ENCODE measurements at regions not wholly inside any gene's neighbourhood (a gene's known extent, or its start where the extent isn't known, plus 50 kb on each side); places are given as distances from the start of the nearest gene placed in this dataset.
"Not testable (repeated sequence)": the region's sequence is repeated elsewhere in the genome, so short reads cannot be mapped to it uniquely, and the experiment has no call there.

DNA sequence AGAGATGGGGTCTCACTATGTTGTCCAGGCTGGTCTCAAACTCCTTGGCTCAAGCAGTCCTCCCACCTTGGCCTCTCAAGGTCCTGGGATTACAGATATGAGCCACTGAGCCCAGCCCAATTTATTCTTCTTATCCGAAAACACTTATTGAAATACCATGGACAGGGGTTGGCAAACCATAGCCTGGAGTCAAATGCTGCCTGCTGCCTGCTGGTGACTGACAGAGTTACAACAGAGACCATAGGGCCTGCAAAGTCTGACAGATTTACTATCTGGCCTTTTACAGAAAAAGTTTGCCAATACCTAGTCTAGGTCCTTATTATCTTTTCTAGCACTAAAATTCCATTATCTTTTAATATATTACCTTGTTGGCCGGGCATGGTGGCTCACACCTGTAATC, 87.1 kb upstream of the ZNF281 start:
- peak in 1 of 2 donors; percentile 26 for DNase-seq (ENCODE audit: low read depth in 2 of 2)

- no peak for DNase-seq (ENCODE audit: low read depth in 2 of 2)
Measured at GRCh38 chr1:200495901-200496300, 86.1 kb upstream of the ZNF281 start.

GRCh38 chr1:200493344-200493743, 83.5 kb upstream of the ZNF281 start:
- no peak for DNase-seq (ENCODE audit: low read depth in 2 of 2)

DNA sequence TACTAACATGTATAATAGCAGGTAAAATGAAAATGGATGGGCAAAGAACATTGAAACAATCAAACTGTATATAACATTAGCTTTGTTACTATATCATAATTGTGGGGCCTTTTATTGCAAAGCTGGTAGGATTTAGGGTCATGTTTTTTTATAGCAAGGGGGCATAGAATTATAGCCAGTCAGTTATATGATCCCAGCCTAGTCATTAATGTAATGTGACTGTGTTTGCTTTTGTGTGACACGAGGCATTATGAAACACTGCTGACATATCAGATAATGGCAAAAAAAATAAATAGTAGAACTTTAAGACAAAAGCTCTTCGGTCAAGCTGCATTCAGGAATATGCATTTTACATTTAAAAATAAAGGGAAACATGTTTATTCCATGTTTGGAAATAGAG, 81.3 kb upstream of the ZNF281 start:
- DNase-seq (ENCODE audit: low read depth in 2 of 2): no peak

GRCh38 chr1:200490183-200490582, 80.3 kb upstream of the ZNF281 start:
- no peak for DNase-seq (ENCODE audit: low read depth in 2 of 2)

- DNase-seq (ENCODE audit: low read depth in 2 of 2): peak; percentile 78 to 80
Measured at GRCh38 chr1:200488375-200489165, 78.7 kb upstream of the ZNF281 start.

- DNase-seq (ENCODE audit: low read depth in 2 of 2): no peak
Measured at GRCh38 chr1:200487650-200488049, 77.8 kb upstream of the ZNF281 start.

GRCh38 chr1:200486634-200487033, 76.8 kb upstream of the ZNF281 start:
- DNase-seq (ENCODE audit: low read depth in 2 of 2): peak in 1 of 2 donors; percentile 32

- DNase-seq (ENCODE audit: low read depth in 2 of 2): not testable (repeated sequence)
Measured at GRCh38 chr1:200484438-200484946, 74.7 kb upstream of the ZNF281 start.

DNA sequence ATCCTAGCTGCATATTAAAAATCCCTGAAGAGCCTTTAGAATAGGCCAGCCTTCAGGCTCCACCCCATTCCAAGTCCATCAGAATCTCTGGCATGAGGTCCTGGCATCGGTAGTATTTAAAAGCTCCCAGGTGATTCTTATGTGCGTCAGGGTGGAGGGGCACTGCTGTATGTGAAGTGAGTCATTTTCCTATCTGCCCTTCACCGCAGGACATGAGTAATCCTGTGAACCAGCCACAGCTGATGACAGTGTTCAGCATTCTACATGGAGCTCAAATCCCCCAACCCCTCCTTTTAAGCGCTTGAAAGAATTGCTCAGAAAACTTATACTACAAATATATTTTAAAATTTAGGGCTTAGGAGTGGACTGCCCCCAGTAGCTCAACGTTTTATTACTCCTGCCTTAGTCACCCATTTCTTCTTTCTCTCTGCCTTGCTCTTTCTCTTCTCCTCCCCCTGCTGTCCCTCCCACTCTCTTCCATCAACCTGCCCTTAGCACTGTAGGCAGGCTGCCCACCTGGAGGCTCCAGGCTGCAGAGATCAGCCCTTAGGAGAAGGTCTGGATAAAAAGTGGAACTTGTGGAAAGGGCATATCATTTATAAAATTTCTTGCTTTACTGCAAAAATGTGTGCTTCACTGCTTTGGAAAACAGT, 73.8 kb upstream of the ZNF281 start:
- DNase-seq (ENCODE audit: low read depth in 2 of 2): peak; percentile 95 to 99

GRCh38 chr1:200480964-200481363, 71.1 kb upstream of the ZNF281 start:
- DNase-seq (ENCODE audit: low read depth in 2 of 2): no peak

DNA sequence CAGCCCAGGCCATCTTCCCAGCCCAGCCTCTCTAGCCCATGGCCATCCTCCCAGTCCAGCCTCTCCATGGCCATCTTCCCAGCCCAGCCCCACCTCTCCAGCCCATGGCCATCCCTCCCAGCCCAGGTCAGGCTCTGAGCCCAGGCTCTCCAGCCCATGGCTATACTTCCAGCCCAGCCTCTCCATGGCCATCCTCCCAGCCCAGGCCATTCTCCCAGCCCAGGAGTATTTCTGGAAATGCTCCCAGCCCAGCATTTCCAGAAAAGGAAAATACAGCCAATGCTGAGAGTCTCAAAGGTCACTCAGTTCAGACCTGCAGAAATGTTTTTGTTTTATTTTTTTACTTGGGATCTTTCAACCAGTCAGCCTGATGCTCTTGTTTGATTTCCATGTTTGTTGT, 70.0 kb upstream of the ZNF281 start:
- DNase-seq (ENCODE audit: low read depth in 2 of 2): peak in 1 of 2 donors; percentile 2

GRCh38 chr1:200478945-200479558, 69.2 kb upstream of the ZNF281 start:
- DNase-seq (ENCODE audit: low read depth in 2 of 2): no peak

GRCh38 chr1:200478239-200478623, 68.4 kb upstream of the ZNF281 start:
- no peak for DNase-seq (ENCODE audit: low read depth in 2 of 2)

DNA sequence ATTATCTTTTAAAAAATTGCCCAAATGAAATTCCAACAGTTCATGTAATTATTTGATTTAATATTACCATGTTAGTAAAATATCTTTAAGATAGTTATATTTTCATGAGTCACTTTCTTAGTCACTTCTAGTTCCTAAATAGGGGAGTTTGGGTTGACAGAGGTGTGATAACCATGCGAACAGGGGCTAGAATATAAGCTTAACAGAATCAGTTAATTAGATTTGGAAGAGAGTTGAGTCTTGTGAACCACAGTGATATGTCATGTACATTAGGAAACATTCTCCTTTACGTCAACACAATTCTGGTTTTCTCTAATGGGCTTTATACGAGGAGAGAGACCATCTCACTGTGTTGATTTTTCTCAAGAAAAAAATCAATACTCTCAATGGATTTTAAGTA, 64.8 kb upstream of the ZNF281 start:
- DNase-seq (ENCODE audit: low read depth in 2 of 2): no peak

DNA sequence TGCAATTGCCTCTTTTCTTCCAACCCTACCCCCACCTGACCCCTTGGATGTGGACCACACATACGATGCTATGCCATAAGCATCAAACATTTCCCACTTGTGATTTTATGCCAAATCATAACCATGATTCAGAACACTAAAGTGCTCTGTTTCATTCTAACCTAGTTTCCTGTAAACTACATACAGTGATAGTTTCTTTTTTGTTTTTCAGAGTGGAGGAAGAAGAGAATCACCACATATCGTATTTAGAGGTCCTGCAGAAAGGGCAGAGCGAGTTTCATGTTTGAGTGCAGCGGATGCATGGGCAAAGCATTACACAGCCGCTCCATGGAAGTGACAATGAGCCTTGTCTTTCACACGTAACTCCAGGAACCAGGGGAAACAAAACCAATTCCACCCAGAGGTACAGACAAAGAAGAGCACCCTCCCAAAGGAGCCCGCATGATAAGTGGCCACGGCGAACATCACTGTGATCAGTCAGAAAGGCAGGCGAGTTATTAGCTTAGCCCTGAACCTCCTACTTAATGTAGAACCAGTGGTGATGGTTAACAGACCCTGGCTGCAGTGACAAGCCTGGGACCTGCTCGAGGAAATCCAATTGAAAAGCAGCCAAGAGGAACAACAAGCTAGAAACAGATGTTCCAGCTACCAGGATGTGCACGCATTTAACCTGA, 64.0 kb upstream of the ZNF281 start:
- peak; percentile 17 to 61 for DNase-seq (ENCODE audit: low read depth in 2 of 2)

- DNase-seq (ENCODE audit: low read depth in 2 of 2): no peak
Measured at GRCh38 chr1:200471739-200472138, 61.9 kb upstream of the ZNF281 start.

DNA sequence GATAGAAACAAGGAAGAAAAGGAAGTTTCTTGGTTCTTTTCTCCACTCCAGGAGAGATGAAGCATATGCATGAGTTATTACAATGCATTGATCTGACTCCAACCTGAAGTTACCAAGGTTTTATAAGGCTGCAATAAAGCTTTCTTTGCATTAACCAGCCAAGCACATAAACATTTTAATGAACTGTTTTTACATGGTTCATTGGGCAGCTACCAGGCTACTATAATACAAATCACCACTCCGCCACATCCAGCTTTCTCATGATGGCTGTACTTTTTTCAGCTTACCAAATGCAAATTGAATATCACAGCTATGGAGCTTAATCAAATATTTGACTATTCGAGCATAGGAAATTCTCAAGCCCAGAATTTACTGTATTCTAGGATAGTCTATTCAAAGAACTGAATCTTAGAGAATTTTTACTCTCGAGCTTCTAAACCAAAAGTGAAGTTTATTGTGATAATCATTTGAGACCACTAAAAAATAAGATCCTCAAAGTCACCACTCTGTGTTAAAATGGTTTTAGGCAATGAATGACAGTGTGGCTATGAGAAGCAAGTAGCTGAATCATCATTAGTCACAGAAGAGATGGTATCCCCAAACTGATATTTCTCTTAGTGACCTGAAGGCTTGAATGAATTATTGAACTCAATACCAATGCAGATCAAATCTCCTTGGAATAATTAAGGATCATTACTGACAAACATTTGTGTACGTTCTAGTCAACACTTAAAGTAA, 58.6 kb upstream of the ZNF281 start:
- no peak for DNase-seq (ENCODE audit: low read depth in 2 of 2)

- no peak for DNase-seq (ENCODE audit: low read depth in 2 of 2)
Measured at GRCh38 chr1:200464784-200465400, 55.1 kb upstream of the ZNF281 start.

Measured in lung microvascular endothelial cell (primary cell).